Activated CD8-positive, alpha-beta T cell treated with anti-CD3 and anti-CD28 coated beads, Interleukin-2, amount 10 ng/mL, durations not matched to agents 7 days and 5 days (primary cell): ENCODE measurements at regions not wholly inside any gene's neighbourhood (a gene's known extent, or its start where the extent isn't known, plus 50 kb on each side); places are given as distances from the start of the nearest gene placed in this dataset.
"Not testable (repeated sequence)": the region's sequence is repeated elsewhere in the genome, so short reads cannot be mapped to it uniquely, and the experiment has no call there.

Source experiments
- ATAC-seq: fragments of 150-1000 bp; cut with Tn5 transposase; one replicate; pipeline ENCODE4 v1.10.0; 2021; ENCODE audit warnings: moderate library complexity
- CTCF ChIA-PET: fragments of 350-600 bp; sonication (Branson Sonifier 250); formaldehyde crosslinking; loops from one replicate; lab custom pipeline; 2021; ENCODE audit warnings: antibody characterized with exemption; lab: Charles Lee
- POLR2A ChIA-PET: fragments of 350-600 bp; sonication (Branson Sonifier 250); formaldehyde crosslinking; loops from one replicate; lab custom pipeline; 2021; ENCODE audit warnings: antibody characterized with exemption; lab: Charles Lee
- DNase-seq: peaks from one replicate; pipeline ENCODE4 v3.0.0-alpha.2; 2020
- H3K27ac Mint-ChIP-seq: one replicate; pipeline ENCODE4 v1.8.0; 2021; ENCODE audit warnings: mild to moderate bottlenecking, mixed read lengths
- H3K27me3 Mint-ChIP-seq: one replicate; pipeline ENCODE4 v1.8.0; 2021; ENCODE audit warnings: low read depth, mixed read lengths
- H3K36me3 Mint-ChIP-seq: one replicate; pipeline ENCODE4 v1.8.0; 2021; ENCODE audit warnings: low read depth, mixed read lengths
- H3K4me1 Mint-ChIP-seq: one replicate; pipeline ENCODE4 v1.8.0; 2021; ENCODE audit warnings: low read depth, mixed read lengths
- H3K4me3 Mint-ChIP-seq: one replicate; pipeline ENCODE4 v1.8.0; 2021; ENCODE audit warnings: mild to moderate bottlenecking, mixed read lengths
- H3K9me3 Mint-ChIP-seq: one replicate; pipeline ENCODE4 v1.8.0; 2022; ENCODE audit warnings: mixed read lengths; ENCODE audit not compliant: insufficient read depth

DNA sequence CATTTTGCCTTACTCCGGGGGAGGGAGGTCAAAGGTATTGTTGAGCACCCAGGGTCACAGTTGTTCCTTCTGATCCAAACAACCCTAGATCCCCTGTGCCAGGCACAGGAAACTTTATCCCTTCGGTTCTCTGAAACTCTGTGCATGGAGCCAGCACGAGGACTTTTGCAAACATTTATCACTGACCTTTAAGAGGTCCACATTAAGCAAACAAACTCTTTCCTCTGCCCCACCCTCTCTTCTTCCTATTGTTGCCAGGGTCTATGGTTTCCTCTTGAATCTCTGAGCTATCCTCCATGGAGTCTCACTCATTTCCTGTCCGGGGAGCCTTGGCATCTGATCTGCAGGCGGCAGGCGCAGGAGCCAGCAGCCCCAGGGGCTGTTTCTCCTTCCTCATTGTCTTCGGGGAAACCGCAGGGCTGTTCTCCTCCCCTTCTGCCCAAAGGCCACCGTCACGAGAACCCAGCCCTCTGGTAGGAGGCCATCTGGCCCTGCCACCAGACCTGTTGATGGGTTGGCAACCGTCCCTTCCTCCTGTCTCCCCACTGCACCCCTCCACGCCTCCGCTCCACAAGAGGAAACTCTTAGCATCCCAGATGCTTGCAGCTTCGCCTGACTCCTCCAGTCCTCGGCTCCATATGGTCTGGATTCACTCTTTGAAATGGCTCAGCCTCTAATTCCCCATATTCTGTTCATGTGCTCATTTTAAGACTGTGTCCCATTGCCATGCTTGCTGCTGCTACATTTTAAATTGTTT lies 327.3 kb upstream of the NRP1 start:
- ChIA-PET POLR2A (no interaction called here), CTCF (interaction anchor here (1.1 kb wide), 1 partner anchor 469 kb away, joined by 3 read pairs; no protein-coding TSS in a partner anchor)
- DNase-seq = no peak
- Mint-ChIP-seq H3K27ac (no peak overlapping the region), H3K4me1 (no peaks in the 10 kb centered on the region), H3K9me3 (no peaks in the 10 kb centered on the region), H3K27me3 (no peaks in the 10 kb centered on the region), H3K36me3 (no peaks in the 10 kb centered on the region), H3K4me3 (no peak overlapping the region)
- ATAC-seq = no peak

DNA sequence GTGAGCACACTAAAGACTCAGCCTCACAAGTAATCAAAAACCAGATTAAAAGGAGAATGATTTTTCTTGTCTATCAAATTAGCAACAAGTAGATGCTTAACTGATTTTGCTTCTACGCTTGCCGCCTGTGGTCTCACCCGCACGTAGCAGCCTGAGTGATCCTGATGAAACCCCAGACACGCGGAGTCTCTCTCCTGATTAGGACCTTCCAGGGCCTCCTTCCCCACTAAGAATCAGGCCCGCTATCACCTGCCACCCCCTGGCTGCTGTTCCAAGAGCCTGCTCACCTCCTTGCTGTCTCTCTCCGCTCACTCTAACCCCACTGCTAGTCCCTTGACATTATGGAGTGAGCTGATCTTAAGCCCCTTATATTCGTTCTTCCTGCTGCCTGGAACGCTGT lies 325.9 kb upstream of the NRP1 start:
- Mint-ChIP-seq H3K4me3 (no peak overlapping the region), H3K27ac (no peak overlapping the region), H3K27me3 (no peaks in the 10 kb centered on the region), H3K36me3 (no peaks in the 10 kb centered on the region), H3K4me1 (no peaks in the 10 kb centered on the region), H3K9me3 (no peaks in the 10 kb centered on the region)
- ChIA-PET POLR2A (no interaction called here), CTCF (no interaction called here)
- DNase-seq (no peak), ATAC-seq (no peak)

DNA sequence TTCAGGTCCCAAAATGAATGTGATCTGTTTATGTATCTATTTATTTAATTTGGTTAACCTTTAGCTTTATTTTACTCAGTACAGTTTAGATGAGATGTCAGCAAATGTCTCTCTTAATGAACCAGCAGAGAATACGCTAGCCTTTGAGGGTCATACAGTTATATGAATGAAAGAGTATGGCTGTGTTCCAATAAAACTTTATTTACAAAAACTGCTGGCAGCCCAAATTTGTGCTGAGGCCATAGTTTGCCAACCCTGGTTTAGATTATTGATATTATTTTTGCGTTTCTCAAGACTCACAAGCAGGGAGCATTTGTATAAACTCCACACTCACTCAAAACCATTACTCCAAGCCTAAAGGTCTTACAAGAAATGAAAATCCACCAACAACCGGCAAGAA lies 323.4 kb upstream of the NRP1 start:
- no peak overlapping the region for H3K4me3 Mint-ChIP-seq
- ATAC-seq (no peak), DNase-seq (no peak)
- no peaks in the 10 kb centered on the region for H3K9me3 Mint-ChIP-seq
- no peaks in the 10 kb centered on the region for H3K4me1 Mint-ChIP-seq
- no peak overlapping the region for H3K27ac Mint-ChIP-seq
- no peaks in the 10 kb centered on the region for H3K27me3 Mint-ChIP-seq
- H3K36me3 Mint-ChIP-seq = no peaks in the 10 kb centered on the region
- ChIA-PET CTCF (no interaction called here), POLR2A (no interaction called here)

DNA sequence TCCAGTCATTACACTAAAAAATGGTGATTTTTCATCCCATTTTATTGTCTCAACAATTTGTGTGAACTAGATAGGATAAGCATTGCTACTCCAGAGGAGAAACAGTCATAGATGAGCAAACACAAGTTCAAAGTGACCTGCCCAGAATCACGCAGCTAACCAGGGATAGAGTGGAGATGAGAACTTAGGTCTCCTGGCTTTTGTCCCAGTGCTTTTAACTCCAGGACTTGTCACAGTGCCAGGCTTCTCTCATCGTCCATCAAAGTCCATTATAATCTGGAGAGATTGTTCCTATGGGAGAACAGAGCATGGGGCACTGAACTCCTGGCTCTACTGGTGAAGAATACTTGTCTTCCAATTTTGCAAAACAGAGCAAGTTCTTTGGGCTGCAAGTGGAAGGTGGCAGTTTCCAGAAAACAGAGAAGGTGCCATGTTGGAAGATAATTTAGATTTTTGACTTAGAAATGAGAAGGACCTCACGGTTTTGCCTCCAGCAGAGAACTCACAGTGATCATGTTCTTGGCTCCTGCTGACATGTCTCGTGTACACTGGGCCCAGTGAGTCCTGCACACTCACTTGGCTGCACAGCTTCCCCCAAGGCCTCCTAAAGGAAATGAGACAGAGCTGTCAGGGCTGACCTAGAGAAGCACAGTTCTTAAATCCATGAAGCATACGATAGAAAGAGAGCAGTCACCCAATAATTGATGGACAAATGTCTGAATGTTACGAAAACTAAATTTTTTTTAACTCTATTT lies 322.9 kb upstream of the NRP1 start:
- ChIA-PET CTCF (no interaction called here), POLR2A (no interaction called here)
- Mint-ChIP-seq H3K4me1 (no peaks in the 10 kb centered on the region), H3K36me3 (no peaks in the 10 kb centered on the region), H3K27ac (no peak overlapping the region), H3K9me3 (no peaks in the 10 kb centered on the region), H3K27me3 (no peaks in the 10 kb centered on the region), H3K4me3 (no peak overlapping the region)
- no peak for DNase-seq
- no peak for ATAC-seq

DNA sequence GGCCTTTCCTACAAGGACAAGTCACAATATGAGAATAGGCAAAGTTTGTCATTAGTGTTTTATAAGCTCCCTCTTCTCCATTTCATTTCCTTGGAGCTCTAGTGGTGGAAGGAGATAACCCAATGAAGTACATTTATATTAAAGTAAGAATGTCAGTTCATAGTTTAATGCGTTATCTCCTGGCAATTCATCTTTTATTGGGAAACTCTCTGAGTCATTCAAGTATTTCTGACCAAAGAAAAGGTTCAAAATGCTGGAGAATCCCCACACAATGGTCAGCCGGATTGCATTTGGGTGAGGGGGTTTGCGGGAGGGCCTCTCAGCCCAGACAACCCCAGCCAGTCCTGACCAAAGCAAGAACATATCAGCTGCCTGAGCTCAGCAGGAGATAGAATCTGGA lies 321.5 kb upstream of the NRP1 start:
- Mint-ChIP-seq H3K27ac (no peak overlapping the region), H3K36me3 (no peaks in the 10 kb centered on the region), H3K27me3 (no peaks in the 10 kb centered on the region), H3K9me3 (no peaks in the 10 kb centered on the region), H3K4me3 (no peak overlapping the region), H3K4me1 (no peaks in the 10 kb centered on the region)
- ChIA-PET CTCF (no interaction called here), POLR2A (no interaction called here)
- DNase-seq (no peak), ATAC-seq (no peak)

DNA sequence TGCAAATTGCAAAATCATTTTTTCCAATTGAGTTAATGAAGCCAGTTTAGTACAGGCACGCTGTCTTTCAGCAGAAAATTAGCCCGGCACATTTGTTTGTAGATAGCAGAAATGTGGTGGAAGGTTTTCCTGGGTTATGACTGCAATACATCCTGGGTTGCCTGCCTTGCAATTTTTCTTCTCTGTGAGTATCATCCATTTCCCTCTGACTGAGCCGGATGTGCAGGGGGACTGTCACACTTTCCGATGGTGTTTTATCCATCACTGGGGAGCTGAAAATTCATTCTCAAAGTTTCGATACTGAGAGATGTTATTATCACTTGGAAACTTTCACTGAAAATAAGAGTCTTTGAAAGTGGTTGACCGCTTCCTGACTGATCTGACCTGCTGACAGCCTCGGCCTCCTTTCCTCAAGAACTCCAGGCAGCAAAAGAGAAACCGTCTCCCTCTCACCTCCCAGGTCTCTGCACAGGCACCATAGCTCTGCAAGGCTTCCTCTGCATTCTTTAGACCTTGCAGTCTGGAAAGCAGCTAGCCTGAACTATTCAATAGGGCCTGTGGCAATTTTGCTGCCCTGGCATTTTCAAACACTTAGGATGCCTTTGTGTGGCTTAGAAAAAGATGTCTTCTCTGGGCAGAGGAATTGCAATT lies 320.8 kb upstream of the NRP1 start:
- ChIA-PET POLR2A (no interaction called here), CTCF (no interaction called here)
- Mint-ChIP-seq H3K36me3 (no peaks in the 10 kb centered on the region), H3K4me1 (no peaks in the 10 kb centered on the region), H3K4me3 (no peak overlapping the region), H3K27ac (no peak overlapping the region), H3K27me3 (no peaks in the 10 kb centered on the region), H3K9me3 (no peaks in the 10 kb centered on the region)
- no peak for ATAC-seq
- DNase-seq = no peak

DNA sequence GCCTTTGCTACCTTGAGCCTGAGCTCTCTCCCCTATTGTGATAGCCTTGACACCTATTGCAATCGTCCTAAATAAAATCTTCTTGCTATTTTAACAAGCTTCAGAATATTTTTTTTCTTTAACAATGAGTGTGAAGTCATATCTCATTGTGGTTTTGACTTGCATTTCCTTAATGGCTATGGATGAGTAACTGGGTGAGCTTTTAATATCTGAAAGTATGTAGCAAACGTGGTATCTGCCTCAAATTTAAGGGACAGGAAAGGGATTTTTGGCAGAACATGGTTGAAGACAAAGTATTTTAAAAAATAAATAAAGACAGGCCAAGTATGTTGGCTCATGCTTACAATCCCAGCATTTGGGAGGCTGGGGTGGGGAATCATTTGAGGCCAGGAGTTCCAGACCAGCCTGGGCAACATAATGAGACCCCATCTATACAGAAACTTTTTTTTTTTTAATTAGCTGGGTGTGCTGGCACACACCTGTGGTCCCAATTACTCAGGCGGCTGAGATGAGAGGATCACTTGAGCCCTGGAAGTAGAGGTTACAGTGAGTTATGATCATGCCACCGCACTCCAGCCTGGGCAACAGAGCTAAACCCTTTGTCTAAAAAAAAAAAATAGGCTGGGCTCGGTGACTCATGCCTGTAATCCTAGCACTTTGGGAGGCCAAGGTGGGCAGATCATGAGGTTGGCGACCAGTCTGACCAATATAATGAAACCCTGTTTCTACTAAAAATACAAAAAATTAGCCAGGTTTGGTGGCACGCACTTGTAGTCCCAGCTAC lies 319.3 kb upstream of the NRP1 start:
- CTCF ChIA-PET = no interaction called here
- no peaks in the 10 kb centered on the region for H3K9me3 Mint-ChIP-seq

DNA sequence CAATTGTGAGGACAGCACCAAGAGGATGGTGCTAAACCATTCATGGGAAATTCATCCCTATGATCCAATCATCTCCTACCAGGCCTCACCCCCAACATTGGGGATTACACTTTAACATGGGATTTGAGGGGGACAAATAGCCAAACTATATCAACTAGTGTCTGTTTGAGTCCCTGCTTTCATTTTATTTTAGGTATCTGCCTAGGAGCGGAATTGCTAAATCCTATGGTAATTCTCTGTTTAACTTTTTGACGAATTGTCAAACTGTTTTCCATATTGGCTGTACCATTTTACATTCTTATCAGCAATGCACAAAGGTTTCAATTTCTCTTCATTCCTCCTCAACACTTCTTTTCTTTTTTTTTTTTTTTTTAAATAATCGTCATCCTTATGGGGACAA lies 318.4 kb upstream of the NRP1 start:
- ATAC-seq (no peak), DNase-seq (no peak)
- Mint-ChIP-seq H3K36me3 (no peaks in the 10 kb centered on the region), H3K27me3 (no peaks in the 10 kb centered on the region), H3K9me3 (no peaks in the 10 kb centered on the region), H3K27ac (no peak overlapping the region), H3K4me3 (no peak overlapping the region), H3K4me1 (no peaks in the 10 kb centered on the region)
- CTCF ChIA-PET = no interaction called here
- POLR2A ChIA-PET = no interaction called here

More for the DNA sequence above, 319.3 kb upstream of the NRP1 start:
- no peaks in the 10 kb centered on the region for H3K36me3 Mint-ChIP-seq
- POLR2A ChIA-PET = no interaction called here
- H3K27ac Mint-ChIP-seq = no peak overlapping the region
- DNase-seq = no peak
- ATAC-seq = no peak
- no peaks in the 10 kb centered on the region for H3K4me1 Mint-ChIP-seq
- no peaks in the 10 kb centered on the region for H3K27me3 Mint-ChIP-seq
- H3K4me3 Mint-ChIP-seq = no peak overlapping the region

DNA sequence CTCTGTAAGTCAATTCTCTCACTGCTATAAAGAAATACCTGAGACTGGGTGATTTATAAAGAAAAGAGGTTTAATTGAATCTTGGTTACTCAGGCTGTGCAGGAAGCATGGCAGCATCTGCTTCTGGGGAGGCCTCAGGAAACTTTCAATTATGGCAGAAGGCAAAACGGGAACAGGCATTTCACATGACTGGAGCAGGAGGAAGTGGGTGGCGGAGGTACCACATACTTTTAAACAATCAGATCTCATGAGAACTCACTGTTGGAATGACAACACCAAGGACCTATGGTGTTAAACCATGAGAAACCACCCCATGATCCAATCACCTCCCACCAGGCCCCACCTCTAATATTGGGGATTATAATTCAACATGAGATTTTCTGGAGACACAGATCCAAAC lies 315.7 kb upstream of the NRP1 start:
- not testable (repeated sequence) for ATAC-seq

DNA sequence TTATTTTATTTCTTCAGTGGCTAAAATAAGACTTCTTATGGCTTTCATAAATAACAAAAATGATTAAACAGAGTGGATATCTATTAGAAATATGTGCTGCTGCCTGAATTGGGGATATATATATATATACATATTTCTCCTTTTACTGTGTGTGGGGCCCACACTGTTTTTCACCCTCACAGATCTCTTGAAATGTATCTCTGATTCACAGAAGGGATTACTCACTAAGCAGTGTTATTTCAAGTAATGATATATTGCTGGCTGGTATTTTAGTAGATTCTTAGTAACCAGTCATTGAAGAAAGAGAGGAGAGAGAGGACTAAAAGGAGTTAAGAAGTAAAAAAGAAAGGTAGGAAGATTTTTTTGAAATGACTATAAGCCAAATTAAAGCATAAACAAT lies 308.6 kb upstream of the NRP1 start:
- Mint-ChIP-seq H3K9me3 (no peaks in the 10 kb centered on the region), H3K27me3 (no peaks in the 10 kb centered on the region), H3K4me3 (no peak overlapping the region), H3K36me3 (no peaks in the 10 kb centered on the region), H3K27ac (no peak overlapping the region), H3K4me1 (no peaks in the 10 kb centered on the region)
- no peak for ATAC-seq
- ChIA-PET POLR2A (no interaction called here), CTCF (no interaction called here)
- no peak for DNase-seq

More for the DNA sequence above, 315.7 kb upstream of the NRP1 start:
- H3K36me3 Mint-ChIP-seq, H3K27ac Mint-ChIP-seq, H3K9me3 Mint-ChIP-seq, CTCF ChIA-PET, POLR2A ChIA-PET, DNase-seq, H3K4me1 Mint-ChIP-seq, H3K4me3 Mint-ChIP-seq, H3K27me3 Mint-ChIP-seq: not testable (repeated sequence)

DNA sequence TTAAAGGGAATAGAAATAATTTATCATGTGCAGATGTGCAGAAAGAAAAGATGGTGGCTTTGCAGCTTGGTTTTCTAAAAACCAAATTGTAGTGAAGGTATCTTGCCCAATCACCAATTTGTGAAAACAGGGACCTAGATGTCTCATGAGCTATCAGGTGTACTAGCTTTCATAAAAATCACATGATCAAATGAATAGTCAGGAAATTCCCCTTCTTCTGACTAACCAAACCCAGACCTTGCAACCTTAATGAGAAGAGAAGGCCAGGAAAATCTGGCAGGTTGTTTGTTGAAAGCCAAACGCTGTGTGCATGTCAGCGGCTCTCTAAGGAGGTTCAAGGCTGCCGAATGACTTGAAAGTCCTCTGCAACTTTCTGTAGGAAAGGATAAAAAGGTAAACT lies 304.4 kb upstream of the NRP1 start:
- H3K4me3 Mint-ChIP-seq = no peak overlapping the region
- H3K4me1 Mint-ChIP-seq = no peaks in the 10 kb centered on the region
- ATAC-seq (no peak), DNase-seq (no peak)
- H3K36me3 Mint-ChIP-seq = no peaks in the 10 kb centered on the region
- no peak overlapping the region for H3K27ac Mint-ChIP-seq
- ChIA-PET CTCF (interaction anchor here (0.6 kb wide), 1 partner anchor 26 kb away, joined by 3 read pairs; no protein-coding TSS in a partner anchor), POLR2A (no interaction called here)
- H3K9me3 Mint-ChIP-seq = no peaks in the 10 kb centered on the region
- H3K27me3 Mint-ChIP-seq = no peaks in the 10 kb centered on the region
